ENCODE measurements at regions not wholly inside any gene's neighbourhood (a gene's known extent, or its start where the extent isn't known, plus 50 kb on each side); places are given as distances from the start of the nearest gene placed in this dataset.

- Mint-ChIP-seq H3K36me3 (ENCODE audit: insufficient read depth in 2 of 2) (no peaks in the 10 kb centered on the region), H3K4me1 (ENCODE audit: low read depth) (no peaks in the 10 kb centered on the region), H3K9me3 (peaks cover 0 to 2% of the 10 kb centered on the region in 2 donors), H3K27me3 (ENCODE audit: low read depth) (no peaks in the 10 kb centered on the region), H3K4me3 (no peak overlapping the region), H3K27ac (no peak overlapping the region)
- ATAC-seq (replicated peaks in 1 of 2) (no peak), DNase-seq (no peak)
These were observed 91.5 kb upstream of the EGFLAM start for GRCh38 chr5:38166832-38167231.

GRCh38 chr5:38165435-38165834 lies 92.9 kb upstream of the EGFLAM start:
- Mint-ChIP-seq H3K27ac (no peak overlapping the region), H3K36me3 (ENCODE audit: insufficient read depth in 2 of 2) (no peaks in the 10 kb centered on the region), H3K4me1 (ENCODE audit: low read depth) (no peaks in the 10 kb centered on the region), H3K27me3 (ENCODE audit: low read depth) (no peaks in the 10 kb centered on the region), H3K9me3 (peaks cover 0 to 2% of the 10 kb centered on the region in 2 donors), H3K4me3 (no peak overlapping the region)
- ATAC-seq (replicated peaks in 1 of 2) (no peak), DNase-seq (no peak)

GRCh38 chr5:38164776-38165399 lies 93.5 kb upstream of the EGFLAM start:
- ATAC-seq (replicated peaks in 1 of 2) (no peak), DNase-seq (no peak)
- H3K4me3 Mint-ChIP-seq = no peak overlapping the region
- H3K4me1 Mint-ChIP-seq (ENCODE audit: low read depth) = no peaks in the 10 kb centered on the region
- H3K27me3 Mint-ChIP-seq (ENCODE audit: low read depth) = no peaks in the 10 kb centered on the region
- peaks cover 0 to 2% of the 10 kb centered on the region in 2 donors for H3K9me3 Mint-ChIP-seq
- H3K36me3 Mint-ChIP-seq (ENCODE audit: insufficient read depth in 2 of 2) = no peaks in the 10 kb centered on the region
- no peak overlapping the region for H3K27ac Mint-ChIP-seq

DNA sequence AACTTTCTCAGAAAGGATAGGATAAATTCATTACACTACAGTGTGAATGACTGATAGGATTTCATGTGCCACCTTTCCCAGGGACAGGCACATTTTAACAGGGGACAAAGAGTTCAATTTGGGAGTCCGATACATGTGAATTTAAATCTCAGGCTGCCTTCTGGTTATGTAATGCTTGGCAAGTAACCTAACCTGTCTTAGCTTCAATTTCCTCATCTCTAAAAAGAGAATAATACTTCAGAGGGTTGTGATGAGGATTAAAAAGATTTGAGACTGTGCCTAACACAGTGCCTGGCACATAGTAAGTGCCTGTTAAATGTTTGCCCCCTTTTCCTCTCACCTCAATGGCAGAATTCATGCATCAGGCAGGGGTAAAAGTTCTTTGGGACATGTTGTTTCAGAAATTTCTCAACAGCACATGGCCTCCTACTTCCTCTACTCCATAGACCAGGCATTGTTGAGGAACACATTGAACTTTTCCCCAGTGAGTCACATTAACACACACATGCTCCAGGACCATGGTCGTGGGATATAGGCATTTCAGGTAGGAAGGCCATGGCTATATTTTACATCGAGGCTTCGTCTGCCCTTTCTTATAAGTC lies 94.6 kb upstream of the EGFLAM start:
- no peaks in the 10 kb centered on the region for H3K27me3 Mint-ChIP-seq (ENCODE audit: low read depth)
- H3K4me1 Mint-ChIP-seq (ENCODE audit: low read depth) = no peaks in the 10 kb centered on the region
- DNase-seq (no peak), ATAC-seq (replicated peaks in 1 of 2) (no peak)
- no peak overlapping the region for H3K4me3 Mint-ChIP-seq
- no peaks in the 10 kb centered on the region for H3K36me3 Mint-ChIP-seq (ENCODE audit: insufficient read depth in 2 of 2)
- H3K27ac Mint-ChIP-seq = no peak overlapping the region
- peaks cover 0 to 2% of the 10 kb centered on the region in 2 donors for H3K9me3 Mint-ChIP-seq

- no peak for DNase-seq
- H3K9me3 Mint-ChIP-seq = peaks cover 0 to 2% of the 10 kb centered on the region in 2 donors
- H3K27me3 Mint-ChIP-seq (ENCODE audit: low read depth) = no peaks in the 10 kb centered on the region
- H3K4me3 Mint-ChIP-seq = no peak overlapping the region
- no peak overlapping the region for H3K27ac Mint-ChIP-seq
- no peak for ATAC-seq (replicated peaks in 1 of 2)
- H3K36me3 Mint-ChIP-seq (ENCODE audit: insufficient read depth in 2 of 2) = no peaks in the 10 kb centered on the region
- no peaks in the 10 kb centered on the region for H3K4me1 Mint-ChIP-seq (ENCODE audit: low read depth)
These were observed 95.7 kb upstream of the EGFLAM start for GRCh38 chr5:38162625-38163024.

DNA sequence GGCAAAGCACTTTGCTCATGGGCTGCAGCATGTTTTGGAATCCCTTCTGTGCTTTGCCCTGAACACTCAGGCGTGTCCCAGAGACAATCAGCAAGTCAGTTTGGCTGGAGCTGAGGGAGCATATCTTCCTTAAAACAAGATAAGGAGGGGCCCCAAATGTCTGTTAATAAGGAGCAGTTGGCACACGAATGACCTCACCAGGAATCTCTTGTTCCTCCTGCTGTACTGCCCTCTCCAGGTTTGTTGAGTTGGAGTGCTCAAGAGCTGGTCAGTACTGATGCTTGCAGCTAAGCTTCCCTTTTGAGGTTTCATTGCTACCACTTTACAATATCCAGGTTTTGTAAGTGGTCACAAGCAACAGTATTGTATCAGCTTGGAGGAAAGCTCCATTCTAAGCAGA lies 101.3 kb upstream of the EGFLAM start:
- ATAC-seq (replicated peaks in 1 of 2) (no peak), DNase-seq (no peak)
- Mint-ChIP-seq H3K27me3 (ENCODE audit: low read depth) (peaks cover 15% of the 10 kb centered on the region), H3K36me3 (ENCODE audit: insufficient read depth in 2 of 2) (no peaks in the 10 kb centered on the region), H3K27ac (no peak overlapping the region), H3K4me3 (no peak overlapping the region), H3K9me3 (peaks cover 0 to 2% of the 10 kb centered on the region in 2 donors), H3K4me1 (ENCODE audit: low read depth) (no peaks in the 10 kb centered on the region)

DNA sequence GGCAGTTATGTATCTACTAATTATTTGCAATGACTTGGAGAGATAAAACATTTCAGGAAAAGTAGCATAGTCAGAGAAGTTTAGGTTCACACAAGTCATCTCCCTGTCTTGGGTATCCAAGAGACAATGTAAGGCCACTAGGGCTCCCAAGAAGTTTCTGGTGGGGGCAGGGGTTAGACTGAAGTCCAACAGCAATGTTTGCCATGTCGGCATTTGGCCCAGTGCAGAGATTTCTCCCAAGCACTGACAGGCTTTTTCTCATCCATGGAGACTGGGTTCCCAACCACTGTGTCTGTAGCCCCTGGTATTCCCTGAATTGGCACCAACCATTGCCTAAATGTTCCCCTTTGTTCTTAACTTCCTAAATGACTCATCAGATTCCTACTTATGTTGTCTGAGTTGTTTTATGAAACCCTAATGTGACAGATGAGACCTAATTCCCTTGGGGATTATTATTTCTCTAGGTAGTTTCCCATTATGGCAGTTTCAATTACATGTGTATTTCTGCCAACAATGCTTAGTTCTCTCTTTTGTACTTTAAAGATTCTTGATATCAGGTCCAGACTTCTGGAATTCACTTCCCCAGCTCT lies 103.6 kb upstream of the EGFLAM start:
- H3K27me3 Mint-ChIP-seq (ENCODE audit: low read depth) = peaks cover 15% of the 10 kb centered on the region
- H3K27ac Mint-ChIP-seq = no peak overlapping the region
- H3K4me3 Mint-ChIP-seq = no peak overlapping the region
- DNase-seq (no peak), ATAC-seq (replicated peaks in 1 of 2) (no peak)
- peaks cover 0 to 2% of the 10 kb centered on the region in 2 donors for H3K9me3 Mint-ChIP-seq
- no peaks in the 10 kb centered on the region for H3K4me1 Mint-ChIP-seq (ENCODE audit: low read depth)
- no peaks in the 10 kb centered on the region for H3K36me3 Mint-ChIP-seq (ENCODE audit: insufficient read depth in 2 of 2)

GRCh38 chr5:38151878-38152277 lies 106.5 kb upstream of the EGFLAM start:
- Mint-ChIP-seq H3K27me3 (ENCODE audit: low read depth) (peaks cover 15% of the 10 kb centered on the region), H3K36me3 (ENCODE audit: insufficient read depth in 2 of 2) (no peaks in the 10 kb centered on the region), H3K4me3 (no peak overlapping the region), H3K9me3 (peaks cover 0 to 2% of the 10 kb centered on the region in 2 donors), H3K4me1 (ENCODE audit: low read depth) (no peaks in the 10 kb centered on the region), H3K27ac (no peak overlapping the region)
- ATAC-seq (replicated peaks in 1 of 2) (no peak), DNase-seq (no peak)

GRCh38 chr5:38149815-38150195 lies 108.6 kb upstream of the EGFLAM start:
- H3K27ac Mint-ChIP-seq = no peak overlapping the region
- H3K4me3 Mint-ChIP-seq = no peak overlapping the region
- DNase-seq (no peak), ATAC-seq (replicated peaks in 1 of 2) (no peak)
- H3K36me3 Mint-ChIP-seq (ENCODE audit: insufficient read depth in 2 of 2) = no peaks in the 10 kb centered on the region
- no peaks in the 10 kb centered on the region for H3K4me1 Mint-ChIP-seq (ENCODE audit: low read depth)
- H3K27me3 Mint-ChIP-seq (ENCODE audit: low read depth) = peaks cover 5% of the 10 kb centered on the region
- peaks cover 0 to 2% of the 10 kb centered on the region in 2 donors for H3K9me3 Mint-ChIP-seq

DNA sequence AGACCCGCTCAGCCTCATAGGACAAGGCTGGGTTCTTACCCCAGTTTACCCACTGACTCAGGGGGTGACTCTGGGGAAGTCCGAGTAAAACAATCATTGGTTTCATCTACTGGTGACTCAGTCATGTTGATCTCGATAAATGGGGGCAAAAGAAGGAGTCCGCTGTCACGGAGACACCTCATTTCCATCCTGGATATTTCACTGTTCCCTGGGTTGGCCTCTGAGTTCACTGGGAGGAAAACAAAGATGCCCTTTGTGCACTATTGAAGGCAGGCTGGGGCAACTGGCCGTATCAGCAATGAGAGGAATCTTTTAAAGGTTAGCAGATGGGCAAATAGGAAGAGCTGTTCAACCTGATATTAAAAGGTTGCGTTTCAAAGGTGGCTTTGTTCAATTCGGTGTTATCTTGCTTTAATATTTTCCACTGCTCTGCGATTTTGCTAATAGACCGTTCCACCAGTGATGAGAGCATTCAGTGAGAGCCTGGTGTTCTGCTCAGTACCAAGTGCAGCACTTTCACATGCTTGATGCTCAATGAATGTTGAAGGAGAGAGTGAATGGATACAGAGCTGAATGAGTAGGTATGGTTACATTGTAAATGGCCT lies 110.2 kb upstream of the EGFLAM start:
- H3K27me3 Mint-ChIP-seq (ENCODE audit: low read depth) = no peaks in the 10 kb centered on the region
- no peak for ATAC-seq (replicated peaks in 1 of 2)
- H3K4me3 Mint-ChIP-seq = no peak overlapping the region
- H3K4me1 Mint-ChIP-seq (ENCODE audit: low read depth) = no peaks in the 10 kb centered on the region
- no peaks in the 10 kb centered on the region for H3K9me3 Mint-ChIP-seq
- H3K36me3 Mint-ChIP-seq (ENCODE audit: insufficient read depth in 2 of 2) = no peaks in the 10 kb centered on the region
- no peak overlapping the region for H3K27ac Mint-ChIP-seq
- no peak for DNase-seq

DNA sequence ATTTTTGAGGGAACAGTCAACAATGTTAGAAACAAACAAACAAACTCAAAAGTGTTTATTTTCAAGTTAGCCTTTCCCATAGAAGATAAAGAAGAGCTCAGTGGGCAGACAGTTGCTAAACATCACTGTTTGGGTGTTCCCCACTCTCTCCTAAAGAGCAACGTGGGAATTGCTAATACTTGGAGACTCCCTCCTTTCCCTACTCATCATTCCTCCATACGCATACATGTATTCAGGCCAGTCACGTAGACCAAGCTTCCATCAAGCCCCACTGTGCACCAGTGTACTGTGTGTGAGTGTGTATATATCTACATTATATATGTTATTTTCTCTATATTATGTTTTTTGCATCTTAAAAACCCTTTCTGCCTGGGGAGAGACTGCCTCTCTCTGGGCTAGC lies 115.0 kb upstream of the EGFLAM start:
- Mint-ChIP-seq H3K4me1 (ENCODE audit: low read depth) (no peaks in the 10 kb centered on the region), H3K36me3 (ENCODE audit: insufficient read depth in 2 of 2) (no peaks in the 10 kb centered on the region), H3K27ac (no peak overlapping the region), H3K9me3 (no peaks in the 10 kb centered on the region), H3K27me3 (ENCODE audit: low read depth) (peaks cover 7% of the 10 kb centered on the region), H3K4me3 (no peak overlapping the region)
- ATAC-seq (replicated peaks in 1 of 2) (no peak), DNase-seq (no peak)

GRCh38 chr5:38141665-38142064 lies 116.7 kb upstream of the EGFLAM start:
- peaks cover 15% of the 10 kb centered on the region for H3K27me3 Mint-ChIP-seq (ENCODE audit: low read depth)
- DNase-seq (no peak), ATAC-seq (replicated peaks in 1 of 2) (no peak)
- H3K36me3 Mint-ChIP-seq (ENCODE audit: insufficient read depth in 2 of 2) = no peaks in the 10 kb centered on the region
- H3K4me1 Mint-ChIP-seq (ENCODE audit: low read depth) = no peaks in the 10 kb centered on the region
- H3K4me3 Mint-ChIP-seq = no peak overlapping the region
- no peak overlapping the region for H3K27ac Mint-ChIP-seq
- no peaks in the 10 kb centered on the region for H3K9me3 Mint-ChIP-seq

GRCh38 chr5:38138574-38138973 lies 119.8 kb upstream of the EGFLAM start:
- DNase-seq = no peak
- Mint-ChIP-seq H3K4me3 (no peak overlapping the region), H3K36me3 (ENCODE audit: insufficient read depth in 2 of 2) (no peaks in the 10 kb centered on the region), H3K27ac (no peak overlapping the region), H3K9me3 (no peaks in the 10 kb centered on the region), H3K4me1 (ENCODE audit: low read depth) (no peaks in the 10 kb centered on the region), H3K27me3 (ENCODE audit: low read depth) (peaks cover 15% of the 10 kb centered on the region)
- ATAC-seq (replicated peaks in 1 of 2) = no peak
